GM11168 (cell line): ENCODE measurements at regions not wholly inside any gene's neighbourhood (a gene's known extent, or its start where the extent isn't known, plus 50 kb on each side); places are given as distances from the start of the nearest gene placed in this dataset.

Experiments
- in situ Hi-C: fragments of 300-500 bp; cut with MboI; formaldehyde crosslinking; loops from one replicate; pipeline ENCODE4 v1.12.0; 2022; ENCODE audit warnings: low sequenced_read_pairs; ENCODE audit not compliant: unreplicated experiment

- in situ Hi-C loops: no loop called here
Observed at GRCh38 chr12:61301817-61302216, 958.4 kb upstream of the USP15 start.

- in situ Hi-C loops: no loop called here
Observed at GRCh38 chr12:61302282-61302681, 957.9 kb upstream of the USP15 start.

GRCh38 chr12:61308220-61308619, 952.0 kb upstream of the USP15 start:
- in situ Hi-C loops: no loop called here

GRCh38 chr12:61311413-61311812, 948.8 kb upstream of the USP15 start:
- in situ Hi-C loops: no loop called here

- in situ Hi-C loops: no loop called here
Observed at GRCh38 chr12:61348871-61349270, 911.3 kb upstream of the USP15 start.

- in situ Hi-C loops: no loop called here
Observed at GRCh38 chr12:61355105-61355504, 905.1 kb upstream of the USP15 start.

GRCh38 chr12:61356485-61356884, 903.7 kb upstream of the USP15 start:
- in situ Hi-C loops: no loop called here

- in situ Hi-C loops: no loop called here
Observed at GRCh38 chr12:61357496-61357895, 902.7 kb upstream of the USP15 start.

- in situ Hi-C loops: no loop called here
Observed at GRCh38 chr12:61362037-61362436, 898.2 kb upstream of the USP15 start.

- in situ Hi-C loops: no loop called here
Observed at GRCh38 chr12:61365001-61365400, 895.2 kb upstream of the USP15 start.

GRCh38 chr12:61367281-61367785, 892.9 kb upstream of the USP15 start:
- in situ Hi-C loops: no loop called here

GRCh38 chr12:61369241-61369910, 890.8 kb upstream of the USP15 start:
- in situ Hi-C loops: no loop called here

- in situ Hi-C loops: no loop called here
Observed at GRCh38 chr12:61384511-61384910, 875.7 kb upstream of the USP15 start.

- in situ Hi-C loops: no loop called here
Observed at GRCh38 chr12:61385771-61386170, 874.4 kb upstream of the USP15 start.

GRCh38 chr12:61397668-61398067, 862.5 kb upstream of the USP15 start:
- in situ Hi-C loops: no loop called here

GRCh38 chr12:61412201-61412600, 848.0 kb upstream of the USP15 start:
- in situ Hi-C loops: no loop called here

- in situ Hi-C loops: no loop called here
Observed at GRCh38 chr12:61414470-61414869, 845.7 kb upstream of the USP15 start.

GRCh38 chr12:61422786-61423185, 837.4 kb upstream of the USP15 start:
- in situ Hi-C loops: no loop called here

GRCh38 chr12:61452076-61452475, 808.1 kb upstream of the USP15 start:
- in situ Hi-C loops: no loop called here

- in situ Hi-C loops: no loop called here
Observed at GRCh38 chr12:61487728-61488127, 772.5 kb upstream of the USP15 start.

- in situ Hi-C loops: no loop called here
Observed at GRCh38 chr12:61490526-61491498, 769.4 kb upstream of the USP15 start.
